SK-N-SH treated with all-trans-retinoic acid at 6 μM for 48 hours (cell line): ENCODE measurements at regions not wholly inside any gene's neighbourhood (a gene's known extent, or its start where the extent isn't known, plus 50 kb on each side); places are given as distances from the start of the nearest gene placed in this dataset.

ENCODE experiments used
- ATAC-seq: fragments of 200-7000 bp; cut with Tn5 transposase; 3 replicates; pipeline ENCODE4 v1.9.1; 2020; ENCODE audit warnings: mild to moderate bottlenecking, moderate library complexity
- ARNTL ChIP-seq: fragments of 450-650 bp; formaldehyde crosslinking; IDR thresholded peaks from 2 replicates; pipeline ENCODE4 v1.5.0; 2020; ENCODE audit warnings: low read depth, mild to moderate bottlenecking, moderate library complexity, borderline replicate concordance
- CSDC2 ChIP-seq: fragments of 250-450 bp; sonication (Bioruptor Pico); IDR thresholded peaks from 2 replicates; pipeline ENCODE4 v1.5.0; 2020; ENCODE audit warnings: mild to moderate bottlenecking, moderate library complexity
- ESRRG ChIP-seq: fragments of 250-450 bp; sonication (Bioruptor Pico); IDR thresholded peaks from 2 replicates; pipeline ENCODE4 v1.6.1; 2021; ENCODE audit warnings: mild to moderate bottlenecking
- GLIS3 ChIP-seq: fragments of 250-450 bp; sonication (Bioruptor Pico); IDR thresholded peaks from 2 replicates; pipeline ENCODE4 v1.5.0; 2020; ENCODE audit warnings: mild to moderate bottlenecking, moderate library complexity
- OSR1 ChIP-seq: fragments of 250-450 bp; sonication (Bioruptor Pico); IDR thresholded peaks from 2 replicates; pipeline ENCODE4 v1.8.0; 2022; ENCODE audit warnings: moderate library complexity, mild to moderate bottlenecking, inconsistent platforms
- PPARA ChIP-seq: fragments of 250-450 bp; sonication (Bioruptor Pico); IDR thresholded peaks from 2 replicates; pipeline ENCODE4 v1.5.0; 2020; ENCODE audit warnings: mild to moderate bottlenecking, borderline replicate concordance
- RARB ChIP-seq: fragments of 250-450 bp; sonication (Bioruptor Pico); IDR thresholded peaks from 2 replicates; pipeline ENCODE4 v1.8.0; 2021; ENCODE audit warnings: mild to moderate bottlenecking, moderate library complexity
- SNAI2 ChIP-seq: fragments of 250-450 bp; sonication (Bioruptor Pico); IDR thresholded peaks from 2 replicates; pipeline ENCODE4 v1.5.0; 2020; ENCODE audit warnings: mild to moderate bottlenecking, moderate library complexity
- TCF4 ChIP-seq: fragments of 250-450 bp; sonication (Bioruptor Pico); IDR thresholded peaks from 2 replicates; pipeline ENCODE4 v1.8.0; 2021; ENCODE audit warnings: mild to moderate bottlenecking, moderate library complexity, borderline replicate concordance
- TOX ChIP-seq: fragments of 250-450 bp; sonication (Bioruptor Pico); IDR thresholded peaks from 2 replicates; pipeline ENCODE4 v1.8.0; 2021; ENCODE audit warnings: mild to moderate bottlenecking, moderate library complexity, borderline replicate concordance
- ZC3H10 ChIP-seq: fragments of 250-450 bp; sonication (Bioruptor Pico); IDR thresholded peaks from 2 replicates; pipeline ENCODE4 v1.5.1; 2021; ENCODE audit warnings: mild to moderate bottlenecking, moderate library complexity
- ZFP30 ChIP-seq: fragments of 450-650 bp; formaldehyde crosslinking; IDR thresholded peaks from 2 replicates; pipeline ENCODE4 v1.5.0; 2022; ENCODE audit warnings: mild to moderate bottlenecking, moderate library complexity
- ZNF565 ChIP-seq: fragments of 450-650 bp; formaldehyde crosslinking; conservative IDR thresholded peaks from 2 replicates; pipeline ENCODE4 v1.5.0; 2020; ENCODE audit warnings: low read depth, mild to moderate bottlenecking, moderate library complexity
- ZNF70 ChIP-seq: fragments of 450-650 bp; formaldehyde crosslinking; IDR thresholded peaks from 2 replicates; pipeline ENCODE4 v1.5.0; 2020; ENCODE audit warnings: mild to moderate bottlenecking, moderate library complexity
- ZNF8 ChIP-seq: fragments of 450-650 bp; formaldehyde crosslinking; IDR thresholded peaks from 2 replicates; pipeline ENCODE4 v1.5.0; 2020; ENCODE audit warnings: mild to moderate bottlenecking, moderate library complexity
- TF ChIP-seq, protein P1 (sequence below): fragments of 250-450 bp; sonication (Bioruptor Pico); IDR thresholded peaks from 2 replicates; pipeline ENCODE4 v1.8.0; 2020; ENCODE audit warnings: mild to moderate bottlenecking, moderate library complexity, borderline replicate concordance
- TF ChIP-seq, protein P2 (sequence below): fragments of 250-450 bp; sonication (Bioruptor Pico); IDR thresholded peaks from 2 replicates; pipeline ENCODE4 v1.5.1; 2020; ENCODE audit warnings: low read depth, mild to moderate bottlenecking, moderate library complexity
- TF ChIP-seq, protein P3 (sequence below): fragments of 250-450 bp; sonication (Bioruptor Pico); IDR thresholded peaks from 2 replicates; pipeline ENCODE4 v1.5.1; 2021; ENCODE audit warnings: mild to moderate bottlenecking, moderate library complexity
- TF ChIP-seq, protein P4 (sequence below): fragments of 250-450 bp; sonication (Bioruptor Pico); IDR thresholded peaks from 2 replicates; pipeline ENCODE4 v1.8.0; 2021; ENCODE audit warnings: low read depth, mild to moderate bottlenecking, moderate library complexity, borderline replicate concordance
- TF ChIP-seq, protein P5 (sequence below): fragments of 250-450 bp; sonication (Bioruptor Pico); IDR thresholded peaks from 2 replicates; pipeline ENCODE4 v1.5.0; 2020; ENCODE audit warnings: mild to moderate bottlenecking, moderate library complexity

DNA sequence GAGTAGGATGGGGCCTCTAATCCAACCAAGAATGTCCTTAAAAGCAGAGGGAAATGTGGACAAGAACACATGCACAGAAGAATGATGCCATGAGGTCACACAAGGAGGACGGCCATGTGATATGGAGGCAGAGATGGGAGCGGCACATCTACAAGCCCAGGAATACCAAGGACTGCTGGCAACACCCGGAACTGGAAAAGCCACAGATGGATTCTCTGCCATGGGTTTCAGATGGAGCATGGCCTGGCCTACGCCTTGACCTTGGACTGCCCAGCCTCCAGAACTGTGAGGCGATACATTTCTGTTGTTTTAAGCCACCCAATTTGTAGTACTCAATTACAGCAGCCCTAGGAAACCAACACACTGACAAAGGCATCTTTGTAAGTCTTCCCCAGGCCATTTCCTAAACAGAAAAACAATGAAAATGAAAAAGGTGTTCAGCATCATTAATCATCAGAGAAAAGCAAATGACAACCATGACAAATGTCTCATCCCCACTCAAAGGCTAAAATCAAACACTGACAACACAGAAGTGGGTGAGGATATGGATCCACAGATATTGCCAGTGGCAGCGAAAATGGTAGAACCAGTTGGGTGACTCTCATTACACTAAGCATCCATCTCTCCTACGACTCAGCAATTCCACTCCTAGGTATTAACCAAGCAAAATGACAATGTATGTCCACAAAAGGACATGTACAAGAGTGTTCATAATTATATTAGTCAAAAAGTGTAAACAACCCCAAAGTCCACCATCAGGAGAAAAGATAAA, 76.9 kb upstream of the CNEP1R1 start:
- ATAC-seq = no peak
- TF ChIP-seq ZC3H10 (CRISPR knock-in tag) (no peak), GLIS3 (no peak), PPARA (CRISPR knock-in tag) (no peak), SNAI2 (CRISPR knock-in tag) (no peak), OSR1 (CRISPR knock-in tag) (no peak), TCF4 (CRISPR knock-in tag) (no peak), ZNF565 (CRISPR knock-in tag) (no peak), ZFP30 (CRISPR knock-in tag) (no peak), ESRRG (CRISPR knock-in tag) (no peak), RARB (CRISPR knock-in tag) (no peak)
- TF ChIP-seq, protein P1, sequence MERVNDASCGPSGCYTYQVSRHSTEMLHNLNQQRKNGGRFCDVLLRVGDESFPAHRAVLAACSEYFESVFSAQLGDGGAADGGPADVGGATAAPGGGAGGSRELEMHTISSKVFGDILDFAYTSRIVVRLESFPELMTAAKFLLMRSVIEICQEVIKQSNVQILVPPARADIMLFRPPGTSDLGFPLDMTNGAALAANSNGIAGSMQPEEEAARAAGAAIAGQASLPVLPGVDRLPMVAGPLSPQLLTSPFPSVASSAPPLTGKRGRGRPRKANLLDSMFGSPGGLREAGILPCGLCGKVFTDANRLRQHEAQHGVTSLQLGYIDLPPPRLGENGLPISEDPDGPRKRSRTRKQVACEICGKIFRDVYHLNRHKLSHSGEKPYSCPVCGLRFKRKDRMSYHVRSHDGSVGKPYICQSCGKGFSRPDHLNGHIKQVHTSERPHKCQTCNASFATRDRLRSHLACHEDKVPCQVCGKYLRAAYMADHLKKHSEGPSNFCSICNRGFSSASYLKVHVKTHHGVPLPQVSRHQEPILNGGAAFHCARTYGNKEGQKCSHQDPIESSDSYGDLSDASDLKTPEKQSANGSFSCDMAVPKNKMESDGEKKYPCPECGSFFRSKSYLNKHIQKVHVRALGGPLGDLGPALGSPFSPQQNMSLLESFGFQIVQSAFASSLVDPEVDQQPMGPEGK (CRISPR knock-in tag) = no peak
- TF ChIP-seq, protein P2, sequence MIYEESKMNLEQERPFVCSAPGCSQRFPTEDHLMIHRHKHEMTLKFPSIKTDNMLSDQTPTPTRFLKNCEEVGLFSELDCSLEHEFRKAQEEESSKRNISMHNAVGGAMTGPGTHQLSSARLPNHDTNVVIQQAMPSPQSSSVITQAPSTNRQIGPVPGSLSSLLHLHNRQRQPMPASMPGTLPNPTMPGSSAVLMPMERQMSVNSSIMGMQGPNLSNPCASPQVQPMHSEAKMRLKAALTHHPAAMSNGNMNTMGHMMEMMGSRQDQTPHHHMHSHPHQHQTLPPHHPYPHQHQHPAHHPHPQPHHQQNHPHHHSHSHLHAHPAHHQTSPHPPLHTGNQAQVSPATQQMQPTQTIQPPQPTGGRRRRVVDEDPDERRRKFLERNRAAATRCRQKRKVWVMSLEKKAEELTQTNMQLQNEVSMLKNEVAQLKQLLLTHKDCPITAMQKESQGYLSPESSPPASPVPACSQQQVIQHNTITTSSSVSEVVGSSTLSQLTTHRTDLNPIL (CRISPR knock-in tag) = no peak

DNA sequence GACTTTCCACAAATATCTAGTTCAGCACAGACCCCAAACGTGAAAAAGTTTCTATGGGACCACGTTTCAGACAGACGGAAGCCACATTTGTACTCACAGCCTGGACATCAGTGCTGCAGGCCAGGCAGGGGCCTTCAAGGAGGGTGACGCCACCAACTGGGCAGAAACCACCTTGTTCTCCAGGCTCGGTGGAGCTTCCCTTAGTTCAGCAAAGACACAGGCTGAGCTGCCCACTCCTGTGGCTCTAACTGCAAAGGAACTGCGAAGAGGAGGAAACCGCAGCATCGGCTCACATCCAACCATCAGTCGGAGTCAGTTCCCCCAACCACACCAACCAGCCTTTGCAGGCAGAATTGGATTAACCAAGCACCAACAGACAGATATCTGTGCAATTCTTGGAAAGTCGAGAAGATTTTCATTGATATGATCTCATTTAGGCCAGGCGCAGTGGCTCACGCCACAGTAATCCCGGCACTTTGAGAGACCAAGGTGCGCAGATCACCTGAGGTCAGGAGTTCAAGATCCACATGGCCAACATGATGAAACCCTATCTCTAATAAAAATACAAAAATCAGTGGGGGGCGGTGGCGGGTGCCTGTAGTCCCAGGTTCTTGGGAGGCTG, 73.3 kb upstream of the CNEP1R1 start:
- TF ChIP-seq RARB (CRISPR knock-in tag) (no peak), PPARA (CRISPR knock-in tag) (no peak), ZNF70 (no peak), ZC3H10 (CRISPR knock-in tag) (no peak), ZNF565 (CRISPR knock-in tag) (no peak), TOX (CRISPR knock-in tag) (no peak), ZNF8 (CRISPR knock-in tag) (no peak), TCF4 (CRISPR knock-in tag) (no peak), CSDC2 (CRISPR knock-in tag) (no peak), ARNTL (no peak)
- TF ChIP-seq, protein P2 (CRISPR knock-in tag) = no peak
- TF ChIP-seq, protein P3, sequence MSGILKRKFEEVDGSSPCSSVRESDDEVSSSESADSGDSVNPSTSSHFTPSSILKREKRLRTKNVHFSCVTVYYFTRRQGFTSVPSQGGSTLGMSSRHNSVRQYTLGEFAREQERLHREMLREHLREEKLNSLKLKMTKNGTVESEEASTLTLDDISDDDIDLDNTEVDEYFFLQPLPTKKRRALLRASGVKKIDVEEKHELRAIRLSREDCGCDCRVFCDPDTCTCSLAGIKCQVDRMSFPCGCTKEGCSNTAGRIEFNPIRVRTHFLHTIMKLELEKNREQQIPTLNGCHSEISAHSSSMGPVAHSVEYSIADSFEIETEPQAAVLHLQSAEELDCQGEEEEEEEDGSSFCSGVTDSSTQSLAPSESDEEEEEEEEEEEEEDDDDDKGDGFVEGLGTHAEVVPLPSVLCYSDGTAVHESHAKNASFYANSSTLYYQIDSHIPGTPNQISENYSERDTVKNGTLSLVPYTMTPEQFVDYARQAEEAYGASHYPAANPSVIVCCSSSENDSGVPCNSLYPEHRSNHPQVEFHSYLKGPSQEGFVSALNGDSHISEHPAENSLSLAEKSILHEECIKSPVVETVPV (CRISPR knock-in tag) = no peak
- TF ChIP-seq, protein P4, sequence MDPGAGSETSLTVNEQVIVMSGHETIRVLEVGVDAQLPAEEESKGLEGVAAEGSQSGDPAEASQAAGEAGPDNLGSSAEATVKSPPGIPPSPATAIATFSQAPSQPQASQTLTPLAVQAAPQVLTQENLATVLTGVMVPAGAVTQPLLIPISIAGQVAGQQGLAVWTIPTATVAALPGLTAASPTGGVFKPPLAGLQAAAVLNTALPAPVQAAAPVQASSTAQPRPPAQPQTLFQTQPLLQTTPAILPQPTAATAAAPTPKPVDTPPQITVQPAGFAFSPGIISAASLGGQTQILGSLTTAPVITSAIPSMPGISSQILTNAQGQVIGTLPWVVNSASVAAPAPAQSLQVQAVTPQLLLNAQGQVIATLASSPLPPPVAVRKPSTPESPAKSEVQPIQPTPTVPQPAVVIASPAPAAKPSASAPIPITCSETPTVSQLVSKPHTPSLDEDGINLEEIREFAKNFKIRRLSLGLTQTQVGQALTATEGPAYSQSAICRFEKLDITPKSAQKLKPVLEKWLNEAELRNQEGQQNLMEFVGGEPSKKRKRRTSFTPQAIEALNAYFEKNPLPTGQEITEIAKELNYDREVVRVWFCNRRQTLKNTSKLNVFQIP (CRISPR knock-in tag) = no peak
- TF ChIP-seq, protein P5, sequence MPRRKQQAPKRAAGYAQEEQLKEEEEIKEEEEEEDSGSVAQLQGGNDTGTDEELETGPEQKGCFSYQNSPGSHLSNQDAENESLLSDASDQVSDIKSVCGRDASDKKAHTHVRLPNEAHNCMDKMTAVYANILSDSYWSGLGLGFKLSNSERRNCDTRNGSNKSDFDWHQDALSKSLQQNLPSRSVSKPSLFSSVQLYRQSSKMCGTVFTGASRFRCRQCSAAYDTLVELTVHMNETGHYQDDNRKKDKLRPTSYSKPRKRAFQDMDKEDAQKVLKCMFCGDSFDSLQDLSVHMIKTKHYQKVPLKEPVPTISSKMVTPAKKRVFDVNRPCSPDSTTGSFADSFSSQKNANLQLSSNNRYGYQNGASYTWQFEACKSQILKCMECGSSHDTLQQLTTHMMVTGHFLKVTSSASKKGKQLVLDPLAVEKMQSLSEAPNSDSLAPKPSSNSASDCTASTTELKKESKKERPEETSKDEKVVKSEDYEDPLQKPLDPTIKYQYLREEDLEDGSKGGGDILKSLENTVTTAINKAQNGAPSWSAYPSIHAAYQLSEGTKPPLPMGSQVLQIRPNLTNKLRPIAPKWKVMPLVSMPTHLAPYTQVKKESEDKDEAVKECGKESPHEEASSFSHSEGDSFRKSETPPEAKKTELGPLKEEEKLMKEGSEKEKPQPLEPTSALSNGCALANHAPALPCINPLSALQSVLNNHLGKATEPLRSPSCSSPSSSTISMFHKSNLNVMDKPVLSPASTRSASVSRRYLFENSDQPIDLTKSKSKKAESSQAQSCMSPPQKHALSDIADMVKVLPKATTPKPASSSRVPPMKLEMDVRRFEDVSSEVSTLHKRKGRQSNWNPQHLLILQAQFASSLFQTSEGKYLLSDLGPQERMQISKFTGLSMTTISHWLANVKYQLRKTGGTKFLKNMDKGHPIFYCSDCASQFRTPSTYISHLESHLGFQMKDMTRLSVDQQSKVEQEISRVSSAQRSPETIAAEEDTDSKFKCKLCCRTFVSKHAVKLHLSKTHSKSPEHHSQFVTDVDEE (CRISPR knock-in tag) = no peak
- TF ChIP-seq, protein P1 (CRISPR knock-in tag) = no peak
- no peak for ATAC-seq
